ENCODE measurements at regions not wholly inside any gene's neighbourhood (a gene's known extent, or its start where the extent isn't known, plus 50 kb on each side); places are given as distances from the start of the nearest gene placed in this dataset.

- H3K4me3 ChIP-seq: no peak overlapping the region
- H3K27ac ChIP-seq: no peak overlapping the region
- TF ChIP-seq CTCF (IDR thresholded peaks at IDR 0.05) (no peak), POLR2A (IDR thresholded peaks at IDR 0.05) (no peak), POLR2AphosphoS5 (IDR thresholded peaks at IDR 0.05) (no peak), EP300 (IDR thresholded peaks at IDR 0.05) (no peak)
- no peaks in the 10 kb centered on the region for H3K9me3 ChIP-seq
- no peaks in the 10 kb centered on the region for H3K27me3 ChIP-seq
- no peaks in the 10 kb centered on the region for H3K36me3 ChIP-seq
- 38 to 74% methylated on average over 2 to 3 of the region's 3 CpGs for WGBS, 2 donors (ENCODE audit: low coverage in 1 of 2)
- ATAC-seq: no peak
- no peaks in the 10 kb centered on the region for H3K4me1 ChIP-seq
Measured at GRCh38 chr7:124201768-124202349, 169.0 kb upstream of the TMEM229A start.

GRCh38 chr7:124196519-124196918 is 163.7 kb upstream of the TMEM229A start:
- no peaks in the 10 kb centered on the region for H3K36me3 ChIP-seq
- H3K4me1 ChIP-seq: no peaks in the 10 kb centered on the region
- no peak overlapping the region for H3K4me3 ChIP-seq
- WGBS, 2 donors (ENCODE audit: low coverage in 1 of 2): 24 to 27% methylated on average over 2 of the region's 2 CpGs
- TF ChIP-seq POLR2AphosphoS5 (IDR thresholded peaks at IDR 0.05) (no peak), EP300 (IDR thresholded peaks at IDR 0.05) (no peak), POLR2A (IDR thresholded peaks at IDR 0.05) (no peak), CTCF (IDR thresholded peaks at IDR 0.05) (no peak)
- H3K27me3 ChIP-seq: no peaks in the 10 kb centered on the region
- no peaks in the 10 kb centered on the region for H3K9me3 ChIP-seq
- no peak overlapping the region for H3K27ac ChIP-seq
- no peak for ATAC-seq

- Histone ChIP-seq H3K27ac (no peak overlapping the region), H3K36me3 (no peaks in the 10 kb centered on the region), H3K4me3 (no peak overlapping the region), H3K27me3 (no peaks in the 10 kb centered on the region), H3K9me3 (no peaks in the 10 kb centered on the region), H3K4me1 (no peaks in the 10 kb centered on the region)
- TF ChIP-seq POLR2AphosphoS5 (IDR thresholded peaks at IDR 0.05) (no peak), POLR2A (IDR thresholded peaks at IDR 0.05) (no peak), CTCF (IDR thresholded peaks at IDR 0.05) (no peak), EP300 (IDR thresholded peaks at IDR 0.05) (no peak)
- ATAC-seq: no peak
Measured at GRCh38 chr7:124192885-124193284, 160.0 kb upstream of the TMEM229A start.

GRCh38 chr7:124191713-124192112 is 158.8 kb upstream of the TMEM229A start:
- H3K27me3 ChIP-seq: no peaks in the 10 kb centered on the region
- 40 to 56% methylated on average over 1 of the region's 1 CpG for WGBS, 2 donors (ENCODE audit: low coverage in 1 of 2)
- no peak for TF ChIP-seq EP300 (IDR thresholded peaks at IDR 0.05)
- no peak for TF ChIP-seq CTCF (IDR thresholded peaks at IDR 0.05)
- no peak for TF ChIP-seq POLR2AphosphoS5 (IDR thresholded peaks at IDR 0.05)
- TF ChIP-seq POLR2A (IDR thresholded peaks at IDR 0.05): no peak
- no peaks in the 10 kb centered on the region for H3K4me1 ChIP-seq
- no peak for ATAC-seq
- H3K4me3 ChIP-seq: no peak overlapping the region
- no peaks in the 10 kb centered on the region for H3K36me3 ChIP-seq
- H3K27ac ChIP-seq: no peak overlapping the region
- no peaks in the 10 kb centered on the region for H3K9me3 ChIP-seq

- no peaks in the 10 kb centered on the region for H3K4me1 ChIP-seq
- no peaks in the 10 kb centered on the region for H3K9me3 ChIP-seq
- no peak overlapping the region for H3K4me3 ChIP-seq
- 82 to 89% methylated on average over 3 of the region's 3 CpGs for WGBS, 2 donors (ENCODE audit: low coverage in 1 of 2)
- TF ChIP-seq EP300 (IDR thresholded peaks at IDR 0.05) (no peak), POLR2AphosphoS5 (IDR thresholded peaks at IDR 0.05) (no peak), CTCF (IDR thresholded peaks at IDR 0.05) (no peak), POLR2A (IDR thresholded peaks at IDR 0.05) (no peak)
- no peaks in the 10 kb centered on the region for H3K27me3 ChIP-seq
- no peak for ATAC-seq
- H3K36me3 ChIP-seq: no peaks in the 10 kb centered on the region
- no peak overlapping the region for H3K27ac ChIP-seq
Measured at GRCh38 chr7:124191030-124191429, 158.2 kb upstream of the TMEM229A start.
